Liver (tissue), 8 donors: ENCODE measurements at regions not wholly inside any gene's neighbourhood (a gene's known extent, or its start where the extent isn't known, plus 50 kb on each side); places are given as distances from the start of the nearest gene placed in this dataset.

Experiments used
- DNase-seq: peaks from one replicate; pipeline ENCODE4 v3.0.0-alpha.2; 2017; ENCODE audit warnings: low spot score
- H3K27ac ChIP-seq, 2 donors: one replicate each; pipeline ENCODE4 v1.7.0; 2013; ENCODE audit warnings: inconsistent platforms in 2 of 2, low read length in 2 of 2, control low read depth in 1 of 2, low read depth in 1 of 2, mild to moderate bottlenecking in 1 of 2
- H3K27me3 ChIP-seq, 4 donors: one replicate each; pipeline versions ENCODE4 v1.6.1 to v1.7.0; 2013; ENCODE audit warnings: low read length in 3 of 4, inconsistent platforms in 1 of 4, mild to moderate bottlenecking in 1 of 4, moderate library complexity in 1 of 4; ENCODE audit not compliant: control insufficient read depth in 4 of 4, insufficient read depth in 4 of 4
- H3K36me3 ChIP-seq, 4 donors: one replicate each; pipeline versions ENCODE4 v1.6.1 to v1.7.0; 2013; ENCODE audit warnings: low read length in 3 of 4, mild to moderate bottlenecking in 3 of 4, low read depth in 1 of 4, moderate library complexity in 1 of 4; ENCODE audit not compliant: control insufficient read depth in 4 of 4, insufficient read depth in 3 of 4
- H3K4me1 ChIP-seq, 4 donors: one replicate each; pipeline versions ENCODE4 v1.6.1 to v1.7.0; 2013; ENCODE audit warnings: low read length in 3 of 4, mild to moderate bottlenecking in 3 of 4, moderate library complexity in 1 of 4; ENCODE audit not compliant: control insufficient read depth in 4 of 4, insufficient read depth in 4 of 4
- H3K4me3 ChIP-seq, 3 donors: one replicate each; pipeline versions ENCODE4 v1.6.1 to v1.7.0; 2013; ENCODE audit warnings: low read length in 3 of 3, control low read depth in 1 of 3, low read depth in 1 of 3, mild to moderate bottlenecking in 1 of 3
- H3K9ac ChIP-seq, 2 donors: one replicate each; pipeline ENCODE4 v1.7.0; 2013; ENCODE audit warnings: low read length in 2 of 2, mild to moderate bottlenecking in 2 of 2, moderate library complexity in 2 of 2, control low read depth in 1 of 2, low read depth in 1 of 2
- H3K9me3 ChIP-seq, 4 donors: one replicate each; pipeline versions ENCODE4 v1.6.1 to v1.7.0; 2013; ENCODE audit warnings: low read length in 3 of 4; ENCODE audit not compliant: control insufficient read depth in 4 of 4
- EGR1 ChIP-seq, 2 donors: IDR thresholded peaks; 2 replicates each; pipeline ENCODE4 v1.6.1; 2016 to 2018; ENCODE audit warnings: antibody characterized with exemption in 2 of 2, low read depth in 2 of 2
- FOXA1 ChIP-seq: IDR thresholded peaks from 2 replicates; pipeline ENCODE4 v1.6.1; 2016; ENCODE audit warnings: antibody characterized with exemption
- FOXA2 ChIP-seq: IDR thresholded peaks from 2 replicates; pipeline ENCODE4 v1.6.1; 2016; ENCODE audit warnings: antibody characterized with exemption
- GABPA ChIP-seq, 2 donors: IDR thresholded peaks in 1 of 2; conservative IDR thresholded peaks in 1 of 2; 2 replicates each; pipeline ENCODE4 v1.6.1; 2016; ENCODE audit warnings: antibody characterized with exemption in 2 of 2, mild to moderate bottlenecking in 1 of 2, moderate library complexity in 1 of 2
- HNF4A ChIP-seq, 2 donors: conservative IDR thresholded peaks; 2 replicates each; pipeline ENCODE4 v1.6.1; 2016; ENCODE audit warnings: antibody characterized with exemption in 2 of 2, mild to moderate bottlenecking in 2 of 2
- HNF4G ChIP-seq: IDR thresholded peaks from 2 replicates; pipeline ENCODE4 v1.6.1; 2016; ENCODE audit warnings: antibody characterized with exemption
- JUND ChIP-seq, 2 donors: IDR thresholded peaks; 2 replicates each; pipeline ENCODE4 v1.6.1; 2016; ENCODE audit warnings: antibody characterized with exemption in 2 of 2
- NR2F2 ChIP-seq: IDR thresholded peaks from 2 replicates; pipeline ENCODE4 v1.6.1; 2016; ENCODE audit warnings: antibody characterized with exemption
- RAD21 ChIP-seq, 2 donors: IDR thresholded peaks; 2 replicates each; pipeline ENCODE4 v1.6.1; 2016; ENCODE audit warnings: antibody characterized with exemption in 2 of 2, mild to moderate bottlenecking in 2 of 2
- RXRA ChIP-seq, 2 donors: IDR thresholded peaks; 2 replicates each; pipeline ENCODE4 v1.6.1; 2017 to 2018; ENCODE audit warnings: antibody characterized with exemption in 2 of 2, mild to moderate bottlenecking in 1 of 2
- SP1 ChIP-seq: IDR thresholded peaks from 2 replicates; pipeline ENCODE4 v1.6.1; 2018; ENCODE audit warnings: antibody characterized with exemption, mild to moderate bottlenecking
- TAF1 ChIP-seq: conservative IDR thresholded peaks from 2 replicates; pipeline ENCODE4 v1.6.1; 2016; ENCODE audit warnings: antibody characterized with exemption, mild to moderate bottlenecking
- YY1 ChIP-seq: IDR thresholded peaks from 2 replicates; pipeline ENCODE4 v1.6.1; 2016; ENCODE audit warnings: antibody characterized with exemption, mild to moderate bottlenecking
- WGBS: extraction: QIAGEN DNeasy Blood & Tissue Kit; methylation state at CpG from one replicate; pipeline ENCODE4 v1.1.7; 2013; 5-methylcytosine and 5-hydroxymethylcytosine counted together
- TF ChIP-seq, protein P1 (sequence below): fragments of 150-350 bp; IDR thresholded peaks from 2 replicates; pipeline ENCODE4 v1.5.1; 2017; ENCODE audit warnings: improper control_type of control experiment, low read depth, low read length; ENCODE audit not compliant: missing input control
- TF ChIP-seq, protein P2 (sequence below): IDR thresholded peaks from 2 replicates; pipeline ENCODE4 v1.6.1; 2016; ENCODE audit warnings: antibody characterized with exemption
- TF ChIP-seq, protein P3 (sequence below): IDR thresholded peaks from 2 replicates; pipeline ENCODE4 v1.6.1; 2016; ENCODE audit warnings: antibody characterized with exemption, mild to moderate bottlenecking
- TF ChIP-seq, protein P4 (sequence below): IDR thresholded peaks from 2 replicates; pipeline ENCODE4 v1.6.1; 2016; ENCODE audit warnings: antibody characterized with exemption
- TF ChIP-seq, protein P5 (sequence below): IDR thresholded peaks from 2 replicates; pipeline ENCODE4 v1.6.1; 2016; ENCODE audit warnings: antibody characterized with exemption
- donor health status: healthy.
- donor health status: healthy.
- donor health status: healthy.
- donor health status: healthy.
- donor health status: healthy.

DNA sequence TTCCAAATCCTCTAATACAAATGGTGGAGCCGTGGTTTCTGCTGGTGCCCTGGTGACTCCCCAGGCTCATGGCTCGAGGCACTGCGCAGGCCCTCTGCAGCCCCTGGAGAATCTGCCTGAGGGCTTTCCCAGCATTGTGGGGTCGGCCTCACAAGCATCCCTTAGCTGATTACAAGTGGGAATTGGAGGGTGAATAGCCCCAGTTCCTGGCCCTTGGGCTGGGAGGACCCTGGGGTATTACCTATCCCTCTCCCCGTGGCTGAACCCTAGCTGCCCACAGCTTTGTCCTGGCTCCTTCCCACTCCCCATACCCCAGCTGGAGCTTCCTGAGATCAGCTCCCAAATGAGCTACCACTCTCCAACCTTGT is 212.2 kb upstream of the CST7 start (continued):
- TF ChIP-seq, protein P1, sequence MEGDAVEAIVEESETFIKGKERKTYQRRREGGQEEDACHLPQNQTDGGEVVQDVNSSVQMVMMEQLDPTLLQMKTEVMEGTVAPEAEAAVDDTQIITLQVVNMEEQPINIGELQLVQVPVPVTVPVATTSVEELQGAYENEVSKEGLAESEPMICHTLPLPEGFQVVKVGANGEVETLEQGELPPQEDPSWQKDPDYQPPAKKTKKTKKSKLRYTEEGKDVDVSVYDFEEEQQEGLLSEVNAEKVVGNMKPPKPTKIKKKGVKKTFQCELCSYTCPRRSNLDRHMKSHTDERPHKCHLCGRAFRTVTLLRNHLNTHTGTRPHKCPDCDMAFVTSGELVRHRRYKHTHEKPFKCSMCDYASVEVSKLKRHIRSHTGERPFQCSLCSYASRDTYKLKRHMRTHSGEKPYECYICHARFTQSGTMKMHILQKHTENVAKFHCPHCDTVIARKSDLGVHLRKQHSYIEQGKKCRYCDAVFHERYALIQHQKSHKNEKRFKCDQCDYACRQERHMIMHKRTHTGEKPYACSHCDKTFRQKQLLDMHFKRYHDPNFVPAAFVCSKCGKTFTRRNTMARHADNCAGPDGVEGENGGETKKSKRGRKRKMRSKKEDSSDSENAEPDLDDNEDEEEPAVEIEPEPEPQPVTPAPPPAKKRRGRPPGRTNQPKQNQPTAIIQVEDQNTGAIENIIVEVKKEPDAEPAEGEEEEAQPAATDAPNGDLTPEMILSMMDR = no peak
- TF ChIP-seq FOXA1 (no peak), YY1 (no peak)

DNA sequence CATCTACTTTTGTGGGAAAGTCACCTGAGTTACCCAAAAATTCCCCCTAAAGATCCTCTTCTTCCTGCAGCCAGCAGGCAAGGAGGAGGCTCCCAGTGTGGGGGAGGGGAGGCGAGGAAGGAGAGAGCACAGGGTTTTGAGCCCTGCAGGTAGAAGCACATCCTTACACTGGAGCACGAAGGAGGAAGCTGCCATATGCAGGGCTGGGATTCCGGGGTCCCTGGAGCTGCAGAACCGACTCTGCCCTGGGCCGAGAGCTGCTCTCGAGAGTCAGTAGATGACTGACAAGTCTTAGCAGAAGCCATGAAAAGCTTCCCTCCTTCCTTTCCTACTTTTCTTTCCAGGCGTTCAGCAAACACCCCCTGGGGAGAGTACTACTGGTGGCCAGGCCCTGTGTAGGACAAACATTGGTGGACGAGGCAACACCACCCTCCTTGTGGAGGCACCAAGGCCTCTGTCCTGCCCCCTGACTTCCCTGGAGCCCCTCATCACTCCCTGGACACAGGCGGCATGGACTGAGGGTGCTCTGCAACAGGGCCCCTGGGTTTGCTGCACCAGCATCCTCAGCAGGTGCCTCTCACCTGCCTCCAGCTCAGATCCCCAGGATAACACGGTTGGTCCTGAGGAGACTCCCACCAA is 211.7 kb upstream of the CST7 start:
- Histone ChIP-seq H3K36me3 (no peaks in the 10 kb centered on the region), H3K4me3 (no peak overlapping the region), H3K9me3 (no peaks in the 10 kb centered on the region), H3K27me3 (no peaks in the 10 kb centered on the region), H3K4me1 (no peaks in the 10 kb centered on the region), H3K9ac (no peak overlapping the region), H3K27ac (no peak overlapping the region)
- 94% methylated on average over 10 of the region's 10 CpGs for WGBS
- no peak for DNase-seq
- TF ChIP-seq, protein P2, sequence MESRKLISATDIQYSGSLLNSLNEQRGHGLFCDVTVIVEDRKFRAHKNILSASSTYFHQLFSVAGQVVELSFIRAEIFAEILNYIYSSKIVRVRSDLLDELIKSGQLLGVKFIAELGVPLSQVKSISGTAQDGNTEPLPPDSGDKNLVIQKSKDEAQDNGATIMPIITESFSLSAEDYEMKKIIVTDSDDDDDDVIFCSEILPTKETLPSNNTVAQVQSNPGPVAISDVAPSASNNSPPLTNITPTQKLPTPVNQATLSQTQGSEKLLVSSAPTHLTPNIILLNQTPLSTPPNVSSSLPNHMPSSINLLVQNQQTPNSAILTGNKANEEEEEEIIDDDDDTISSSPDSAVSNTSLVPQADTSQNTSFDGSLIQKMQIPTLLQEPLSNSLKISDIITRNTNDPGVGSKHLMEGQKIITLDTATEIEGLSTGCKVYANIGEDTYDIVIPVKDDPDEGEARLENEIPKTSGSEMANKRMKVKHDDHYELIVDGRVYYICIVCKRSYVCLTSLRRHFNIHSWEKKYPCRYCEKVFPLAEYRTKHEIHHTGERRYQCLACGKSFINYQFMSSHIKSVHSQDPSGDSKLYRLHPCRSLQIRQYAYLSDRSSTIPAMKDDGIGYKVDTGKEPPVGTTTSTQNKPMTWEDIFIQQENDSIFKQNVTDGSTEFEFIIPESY = no peak
- TF ChIP-seq, protein P1 = no peak
- TF ChIP-seq NR2F2 (no peak), TAF1 (no peak), RXRA (IDR thresholded peaks at IDR 0.05) (no peak), HNF4G (no peak), FOXA1 (no peak), HNF4A (conservative IDR thresholded peaks at IDR 0.05) (no peak), EGR1 (IDR thresholded peaks at IDR 0.05; ENCODE audit: low read depth in 2 of 2) (no peak), GABPA (IDR thresholded peaks at IDR 0.05 in 1 of 2, conservative IDR thresholded peaks at IDR 0.05 in 1 of 2) (no peak), JUND (IDR thresholded peaks at IDR 0.05) (no peak), SP1 (no peak), YY1 (no peak), RAD21 (IDR thresholded peaks at IDR 0.05) (no peak), FOXA2 (no peak)
- TF ChIP-seq, protein P3, sequence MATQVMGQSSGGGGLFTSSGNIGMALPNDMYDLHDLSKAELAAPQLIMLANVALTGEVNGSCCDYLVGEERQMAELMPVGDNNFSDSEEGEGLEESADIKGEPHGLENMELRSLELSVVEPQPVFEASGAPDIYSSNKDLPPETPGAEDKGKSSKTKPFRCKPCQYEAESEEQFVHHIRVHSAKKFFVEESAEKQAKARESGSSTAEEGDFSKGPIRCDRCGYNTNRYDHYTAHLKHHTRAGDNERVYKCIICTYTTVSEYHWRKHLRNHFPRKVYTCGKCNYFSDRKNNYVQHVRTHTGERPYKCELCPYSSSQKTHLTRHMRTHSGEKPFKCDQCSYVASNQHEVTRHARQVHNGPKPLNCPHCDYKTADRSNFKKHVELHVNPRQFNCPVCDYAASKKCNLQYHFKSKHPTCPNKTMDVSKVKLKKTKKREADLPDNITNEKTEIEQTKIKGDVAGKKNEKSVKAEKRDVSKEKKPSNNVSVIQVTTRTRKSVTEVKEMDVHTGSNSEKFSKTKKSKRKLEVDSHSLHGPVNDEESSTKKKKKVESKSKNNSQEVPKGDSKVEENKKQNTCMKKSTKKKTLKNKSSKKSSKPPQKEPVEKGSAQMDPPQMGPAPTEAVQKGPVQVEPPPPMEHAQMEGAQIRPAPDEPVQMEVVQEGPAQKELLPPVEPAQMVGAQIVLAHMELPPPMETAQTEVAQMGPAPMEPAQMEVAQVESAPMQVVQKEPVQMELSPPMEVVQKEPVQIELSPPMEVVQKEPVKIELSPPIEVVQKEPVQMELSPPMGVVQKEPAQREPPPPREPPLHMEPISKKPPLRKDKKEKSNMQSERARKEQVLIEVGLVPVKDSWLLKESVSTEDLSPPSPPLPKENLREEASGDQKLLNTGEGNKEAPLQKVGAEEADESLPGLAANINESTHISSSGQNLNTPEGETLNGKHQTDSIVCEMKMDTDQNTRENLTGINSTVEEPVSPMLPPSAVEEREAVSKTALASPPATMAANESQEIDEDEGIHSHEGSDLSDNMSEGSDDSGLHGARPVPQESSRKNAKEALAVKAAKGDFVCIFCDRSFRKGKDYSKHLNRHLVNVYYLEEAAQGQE = no peak
- TF ChIP-seq, protein P4, sequence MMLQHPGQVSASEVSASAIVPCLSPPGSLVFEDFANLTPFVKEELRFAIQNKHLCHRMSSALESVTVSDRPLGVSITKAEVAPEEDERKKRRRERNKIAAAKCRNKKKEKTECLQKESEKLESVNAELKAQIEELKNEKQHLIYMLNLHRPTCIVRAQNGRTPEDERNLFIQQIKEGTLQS = no peak
- TF ChIP-seq, protein P5, sequence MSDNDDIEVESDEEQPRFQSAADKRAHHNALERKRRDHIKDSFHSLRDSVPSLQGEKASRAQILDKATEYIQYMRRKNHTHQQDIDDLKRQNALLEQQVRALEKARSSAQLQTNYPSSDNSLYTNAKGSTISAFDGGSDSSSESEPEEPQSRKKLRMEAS = no peak
